A673 (cell line): ENCODE measurements at regions not wholly inside any gene's neighbourhood (a gene's known extent, or its start where the extent isn't known, plus 50 kb on each side); places are given as distances from the start of the nearest gene placed in this dataset.

Source experiments
- BruUV-seq: library from RNA; stranded (reverse); fragments of 400-500 nt; replicated peaks from 2 replicates; lab custom pipeline; 2021; lab: Mats Ljungman, UMichigan
- CTCF ChIA-PET: fragments of 300-600 bp; sonication (Branson Sonifier 250); formaldehyde crosslinking; loops from one replicate; lab custom pipeline; 2022; ENCODE audit warnings: antibody characterized with exemption; lab: Charles Lee
- POLR2A ChIA-PET: fragments of 300-600 bp; sonication (Branson Sonifier 250); formaldehyde crosslinking; loops from one replicate; lab custom pipeline; 2022; ENCODE audit warnings: antibody characterized with exemption; ENCODE audit not compliant: low non-redundant PET; lab: Charles Lee
- DNase-seq: peaks from one replicate; pipeline ENCODE4 v3.0.0-alpha.2; 2015; ENCODE audit warnings: low spot score
- H3K27ac ChIP-seq: fragments of 200-600 bp; sonication (generic); 2 replicates; pipeline ENCODE4 v1.5.1; 2016; ENCODE audit warnings: mixed run types, low read depth, mild to moderate bottlenecking, mixed read lengths, antibody characterized with exemption, low read length; ENCODE audit not compliant: poor library complexity, severe bottlenecking
- H3K27me3 ChIP-seq: fragments of 200-600 bp; sonication (generic); replicated peaks from 2 replicates; pipeline ENCODE4 v1.6.1; 2017; ENCODE audit warnings: mixed run types, low read depth, mild to moderate bottlenecking, mixed read lengths, antibody characterized with exemption, low read length; ENCODE audit not compliant: insufficient read depth, poor library complexity
- H3K36me3 ChIP-seq: fragments of 200-600 bp; sonication (generic); 2 replicates; pipeline ENCODE4 v1.6.1; 2016; ENCODE audit warnings: mixed run types, mild to moderate bottlenecking, mixed read lengths, antibody characterized with exemption, low read length; ENCODE audit not compliant: insufficient read depth, poor library complexity, severe bottlenecking
- H3K4me1 ChIP-seq: fragments of 200-600 bp; sonication (generic); 2 replicates; pipeline ENCODE4 v1.6.1; 2017; ENCODE audit warnings: mixed run types, mild to moderate bottlenecking, mixed read lengths, antibody characterized with exemption, low read length; ENCODE audit not compliant: insufficient read depth, poor library complexity, severe bottlenecking
- H3K4me3 ChIP-seq: fragments of 200-600 bp; sonication (generic); 2 replicates; pipeline ENCODE4 v1.5.1; 2016; ENCODE audit warnings: low read depth, mixed run types, mild to moderate bottlenecking, mixed read lengths, low read length; ENCODE audit not compliant: poor library complexity, severe bottlenecking
- H3K9me3 ChIP-seq: fragments of 200-600 bp; sonication (generic); 2 replicates; pipeline ENCODE4 v1.6.1; 2016; ENCODE audit warnings: mixed run types, low read depth, mild to moderate bottlenecking, mixed read lengths, antibody characterized with exemption, low read length; ENCODE audit not compliant: poor library complexity, severe bottlenecking
- CTCF ChIP-seq: fragments of 300-800, 200-600 bp; sonication (generic); conservative IDR thresholded peaks from 2 replicates; pipeline ENCODE4 v1.5.1; 2017; ENCODE audit warnings: low read depth, mild to moderate bottlenecking, antibody characterized with exemption, low read length, moderate library complexity, mixed read lengths
- EZH2 ChIP-seq: fragments of 200-600 bp; sonication (generic); IDR thresholded peaks from 2 replicates; pipeline ENCODE4 v1.6.1; 2017; ENCODE audit warnings: borderline replicate concordance, low read depth, mild to moderate bottlenecking, mixed read lengths, antibody characterized with exemption, low read length; ENCODE audit not compliant: poor library complexity, severe bottlenecking
- intact Hi-C: fragments of 100-400 bp; cut with micrococcal nuclease; formaldehyde crosslinking; loops from one replicate; pipeline ENCODE4 v1.10.0; 2022; ENCODE audit not compliant: unreplicated experiment

- POLR2A ChIA-PET: no interaction called here
- no peaks in the 10 kb centered on the region for H3K4me1 ChIP-seq
- H3K27ac ChIP-seq: no peak overlapping the region
- intact Hi-C loops: no loop called here
- no TSS peak for BruUV-seq
- H3K9me3 ChIP-seq: no peaks in the 10 kb centered on the region
- H3K36me3 ChIP-seq: no peaks in the 10 kb centered on the region
- H3K4me3 ChIP-seq: no peak overlapping the region
- no peak for TF ChIP-seq CTCF
- TF ChIP-seq EZH2: no peak
- no peak for DNase-seq
- peaks cover 52% of the 10 kb centered on the region for H3K27me3 ChIP-seq
- CTCF ChIA-PET: interaction anchor here (0.7 kb wide), 1 partner anchor 433 kb away, joined by 9 read pairs; no protein-coding TSS in a partner anchor
Observed at GRCh38 chr11:128302425-128303186, 284.8 kb downstream of the ETS1 start.

GRCh38 chr11:128301756-128302155, 285.6 kb downstream of the ETS1 start:
- Histone ChIP-seq H3K4me3 (no peak overlapping the region), H3K36me3 (no peaks in the 10 kb centered on the region), H3K9me3 (no peaks in the 10 kb centered on the region), H3K4me1 (no peaks in the 10 kb centered on the region), H3K27me3 (peaks cover 47% of the 10 kb centered on the region), H3K27ac (no peak overlapping the region)
- ChIA-PET POLR2A (no interaction called here), CTCF (no interaction called here)
- no peak for DNase-seq
- intact Hi-C loops: no loop called here
- BruUV-seq: no TSS peak
- TF ChIP-seq CTCF: no peak
- no peak for TF ChIP-seq EZH2

GRCh38 chr11:128300785-128301184, 286.6 kb downstream of the ETS1 start:
- H3K27ac ChIP-seq: no peak overlapping the region
- no TSS peak for BruUV-seq
- ChIA-PET CTCF (no interaction called here), POLR2A (no interaction called here)
- no peaks in the 10 kb centered on the region for H3K36me3 ChIP-seq
- H3K4me1 ChIP-seq: no peaks in the 10 kb centered on the region
- TF ChIP-seq EZH2 (no peak), CTCF (no peak)
- no peak overlapping the region for H3K4me3 ChIP-seq
- intact Hi-C loops: no loop called here
- peaks cover 51% of the 10 kb centered on the region for H3K27me3 ChIP-seq
- H3K9me3 ChIP-seq: no peaks in the 10 kb centered on the region
- no peak for DNase-seq
